ENCODE measurements at regions not wholly inside any gene's neighbourhood (a gene's known extent, or its start where the extent isn't known, plus 50 kb on each side); places are given as distances from the start of the nearest gene placed in this dataset.

- intact Hi-C loops (cut with DNase I): no loop called here
- H3K27ac ChIP-seq: no peak overlapping the region
- ATAC-seq: peak in 1 of 8 donors; percentile 45
These were observed 243.3 kb downstream of the SEC61B start for GRCh38 chr9:99465231-99465907.

GRCh38 chr9:99466104-99466503 lies 244.0 kb downstream of the SEC61B start:
- peaks cover 0 to 10% (median 0%) of the 10 kb centered on the region in 9 donors for H3K4me1 ChIP-seq
- H3K9me3 ChIP-seq: peaks cover 0 to 7% (median 0%) of the 10 kb centered on the region in 11 donors
- no peaks in the 10 kb centered on the region for H3K27me3 ChIP-seq
- intact Hi-C loops (cut with DNase I): no loop called here
- no peaks in the 10 kb centered on the region for H3K36me3 ChIP-seq
- no peak overlapping the region for H3K27ac ChIP-seq
- TF ChIP-seq CTCF (IDR thresholded peaks at IDR 0.05): no peak
- DNase-seq (no peak), ATAC-seq (no peak)
- WGBS, 2 donors: 62 to 65% methylated on average over 1 of the region's 1 CpG
- H3K4me3 ChIP-seq: no peak overlapping the region

More at GRCh38 chr9:99465231-99465907, 243.3 kb downstream of the SEC61B start:
- WGBS, 2 donors: 66 to 67% methylated on average over 7 of the region's 7 CpGs
- H3K4me3 ChIP-seq: no peak overlapping the region
- H3K36me3 ChIP-seq: no peaks in the 10 kb centered on the region
- no peak for TF ChIP-seq CTCF (IDR thresholded peaks at IDR 0.05)
- peaks cover 0 to 7% (median 0%) of the 10 kb centered on the region in 11 donors for H3K9me3 ChIP-seq
- peaks cover 0 to 10% (median 0%) of the 10 kb centered on the region in 9 donors for H3K4me1 ChIP-seq
- no peaks in the 10 kb centered on the region for H3K27me3 ChIP-seq
- no peak for DNase-seq

- DNase-seq: no peak
- Histone ChIP-seq H3K4me3 (no peak overlapping the region), H3K36me3 (no peaks in the 10 kb centered on the region), H3K4me1 (peaks cover 0 to 10% (median 0%) of the 10 kb centered on the region in 9 donors), H3K9me3 (peaks cover 0 to 7% (median 0%) of the 10 kb centered on the region in 11 donors), H3K27ac (no peak overlapping the region), H3K27me3 (no peaks in the 10 kb centered on the region)
- intact Hi-C loops (cut with DNase I): no loop called here
- TF ChIP-seq CTCF (IDR thresholded peaks at IDR 0.05): no peak
- ATAC-seq: no peak
These were observed 244.7 kb downstream of the SEC61B start for GRCh38 chr9:99466781-99467180.

GRCh38 chr9:99471033-99471432 lies 249.0 kb downstream of the SEC61B start:
- 84 to 87% methylated on average over 2 of the region's 2 CpGs for WGBS, 2 donors
- Histone ChIP-seq H3K27ac (no peak overlapping the region), H3K4me1 (peaks cover 0 to 13% (median 0%) of the 10 kb centered on the region in 9 donors), H3K36me3 (no peaks in the 10 kb centered on the region), H3K9me3 (peaks cover 0 to 7% (median 0%) of the 10 kb centered on the region in 11 donors), H3K27me3 (no peaks in the 10 kb centered on the region), H3K4me3 (no peak overlapping the region)
- no peak for TF ChIP-seq CTCF (IDR thresholded peaks at IDR 0.05)
- intact Hi-C loops (cut with DNase I): loop anchor here in 1 of 10 donors (10.0 kb wide), 1 partner anchor 116 kb away; no protein-coding TSS in a partner anchor
- ATAC-seq: no peak
- no peak for DNase-seq
